WTC11 (cell line): ENCODE measurements at regions not wholly inside any gene's neighbourhood (a gene's known extent, or its start where the extent isn't known, plus 50 kb on each side); places are given as distances from the start of the nearest gene placed in this dataset.
A peak's percentile ranks its signal among the peaks of the same experiment; 100 is the strongest.

Experiments used
- ATAC-seq: fragments of 200-7000 bp; cut with Tn5 transposase; 2 replicates; pipeline ENCODE4 v1.10.0; 2021; ENCODE audit warnings: mild to moderate bottlenecking, moderate library complexity
- CTCF ChIA-PET: fragments of 300-600 bp; sonication (Branson Sonifier 250); formaldehyde crosslinking; loops from one replicate; lab custom pipeline; 2021; ENCODE audit warnings: antibody characterized with exemption; lab: Charles Lee
- POLR2A ChIA-PET: fragments of 350-600 bp; sonication (Branson Sonifier 250); formaldehyde crosslinking; loops from one replicate; lab custom pipeline; 2021; ENCODE audit warnings: antibody characterized with exemption; lab: Charles Lee
- DNase-seq: peaks from one replicate; pipeline ENCODE4 v3.0.0; 2021; ENCODE audit warnings: low spot score
- H3K27ac Mint-ChIP-seq: 2 replicates; pipeline ENCODE4 v1.8.0; 2021; ENCODE audit warnings: mixed read lengths
- H3K27me3 Mint-ChIP-seq: 2 replicates; pipeline ENCODE4 v1.8.0; 2021; ENCODE audit warnings: low read depth, mild to moderate bottlenecking, moderate library complexity, mixed read lengths
- H3K36me3 Mint-ChIP-seq: 2 replicates; pipeline ENCODE4 v1.8.0; 2021; ENCODE audit warnings: mixed read lengths
- H3K4me1 Mint-ChIP-seq: 2 replicates; pipeline ENCODE4 v1.8.0; 2022; ENCODE audit warnings: mixed read lengths
- H3K4me3 Mint-ChIP-seq: 2 replicates; pipeline ENCODE4 v1.8.0; 2021; ENCODE audit warnings: mild to moderate bottlenecking, moderate library complexity, mixed read lengths
- H3K9me3 Mint-ChIP-seq: 2 replicates; pipeline ENCODE4 v1.8.0; 2021; ENCODE audit warnings: mixed read lengths
- E2F1 ChIP-seq: sonication (generic); formaldehyde crosslinking; IDR thresholded peaks from 2 replicates; pipeline ENCODE4 v1.8.0; 2022; ENCODE audit warnings: mild to moderate bottlenecking, missing genetic modification reagents
- E2F5 ChIP-seq: sonication (generic); formaldehyde crosslinking; IDR thresholded peaks from 2 replicates; pipeline ENCODE4 v1.8.1; 2022; ENCODE audit warnings: mild to moderate bottlenecking, moderate library complexity, missing genetic modification reagents
- EMX1 ChIP-seq: fragments of 250-450 bp; sonication (Bioruptor Pico); IDR thresholded peaks from 2 replicates; pipeline ENCODE4 v1.8.0; 2021; ENCODE audit warnings: mild to moderate bottlenecking
- FOXK1 ChIP-seq: sonication (generic); formaldehyde crosslinking; IDR thresholded peaks from 2 replicates; pipeline ENCODE4 v1.8.0; 2022; ENCODE audit warnings: mild to moderate bottlenecking, moderate library complexity, missing genetic modification reagents
- GABPB1 ChIP-seq: sonication (generic); formaldehyde crosslinking; IDR thresholded peaks from 2 replicates; pipeline ENCODE4 v1.8.1; 2023; ENCODE audit warnings: mild to moderate bottlenecking, missing genetic modification reagents
- HMGA2 ChIP-seq: fragments of 250-450 bp; sonication (Bioruptor Pico); IDR thresholded peaks from 2 replicates; pipeline ENCODE4 v1.4.0; 2021; ENCODE audit warnings: mild to moderate bottlenecking, moderate library complexity
- IRF2 ChIP-seq: sonication (generic); formaldehyde crosslinking; IDR thresholded peaks from 2 replicates; pipeline ENCODE4 v1.8.0; 2022; ENCODE audit warnings: low read depth, missing genetic modification reagents, borderline replicate concordance
- JUN ChIP-seq: sonication (generic); formaldehyde crosslinking; IDR thresholded peaks from 2 replicates; pipeline ENCODE4 v1.8.0; 2023; ENCODE audit warnings: mild to moderate bottlenecking, missing genetic modification reagents
- MAX ChIP-seq: sonication (generic); formaldehyde crosslinking; IDR thresholded peaks from 2 replicates; pipeline ENCODE4 v1.8.0; 2022; ENCODE audit warnings: mild to moderate bottlenecking, missing genetic modification reagents
- MLX ChIP-seq: sonication (generic); formaldehyde crosslinking; IDR thresholded peaks from 2 replicates; pipeline ENCODE4 v1.8.1; 2023; ENCODE audit warnings: mild to moderate bottlenecking, missing genetic modification reagents, moderate library complexity
- MYBL2 ChIP-seq: sonication (generic); formaldehyde crosslinking; IDR thresholded peaks from 2 replicates; pipeline ENCODE4 v1.8.1; 2023; ENCODE audit warnings: mild to moderate bottlenecking, moderate library complexity, missing genetic modification reagents
- NFE2L1 ChIP-seq: sonication (generic); formaldehyde crosslinking; IDR thresholded peaks from 2 replicates; pipeline ENCODE4 v1.8.1; 2023; ENCODE audit warnings: missing genetic modification reagents
- NFYB ChIP-seq: sonication (generic); formaldehyde crosslinking; conservative IDR thresholded peaks from 2 replicates; pipeline ENCODE4 v1.8.0; 2022; ENCODE audit warnings: low read depth, missing genetic modification reagents
- NR2C2 ChIP-seq: sonication (generic); formaldehyde crosslinking; IDR thresholded peaks from 2 replicates; pipeline ENCODE4 v1.8.0; 2022; ENCODE audit warnings: mild to moderate bottlenecking, missing genetic modification reagents
- SP1 ChIP-seq: sonication (generic); formaldehyde crosslinking; conservative IDR thresholded peaks from 2 replicates; pipeline ENCODE4 v1.8.1; 2022; ENCODE audit warnings: missing genetic modification reagents
- TP53 ChIP-seq: sonication (generic); formaldehyde crosslinking; IDR thresholded peaks from 2 replicates; pipeline ENCODE4 v1.8.1; 2023; ENCODE audit warnings: mild to moderate bottlenecking, missing genetic modification reagents
- USF1 ChIP-seq: sonication (generic); formaldehyde crosslinking; IDR thresholded peaks from 2 replicates; pipeline ENCODE4 v1.8.0; 2022; ENCODE audit warnings: mild to moderate bottlenecking, missing genetic modification reagents
- ZNF416 ChIP-seq: fragments of 250-450 bp; sonication (Bioruptor Pico); IDR thresholded peaks from 2 replicates; pipeline ENCODE4 v1.9.0; 2021; ENCODE audit warnings: mild to moderate bottlenecking, inconsistent platforms
- ZNF532 ChIP-seq: fragments of 250-450 bp; sonication (Bioruptor Pico); IDR thresholded peaks from 2 replicates; pipeline ENCODE4 v1.9.0; 2021; ENCODE audit warnings: mild to moderate bottlenecking, borderline replicate concordance
- TF ChIP-seq, protein P1 (sequence below): sonication (generic); formaldehyde crosslinking; IDR thresholded peaks from 2 replicates; pipeline ENCODE4 v1.8.0; 2022; ENCODE audit warnings: missing genetic modification reagents
- TF ChIP-seq, protein P2 (sequence below): fragments of 250-450 bp; sonication (Bioruptor Pico); IDR thresholded peaks from 2 replicates; pipeline ENCODE4 v2.1.2; 2022; ENCODE audit warnings: mild to moderate bottlenecking, moderate library complexity

GRCh38 chr12:13583630-13584029 is 387.1 kb downstream of the EMP1 start:
- Mint-ChIP-seq H3K36me3 (no peaks in the 10 kb centered on the region), H3K4me1 (peaks cover 37% of the 10 kb centered on the region), H3K4me3 (no peak overlapping the region), H3K9me3 (no peaks in the 10 kb centered on the region), H3K27ac (no peak overlapping the region), H3K27me3 (no peaks in the 10 kb centered on the region; the same call in 1 of the 2 replicates)
- ATAC-seq (peak; percentile 46; the same call in 1 of the 2 replicates), DNase-seq (no peak)
- CTCF ChIA-PET = interaction anchor here (1.0 to 1.6 kb wide), 2 partner anchors 49 to 221 kb away, joined by 3 to 7 read pairs; no protein-coding TSS in a partner anchor
- no peak for TF ChIP-seq MAX (CRISPR knock-in tag)
- no peak for TF ChIP-seq MLX (CRISPR knock-in tag)
- TF ChIP-seq FOXK1 (CRISPR knock-in tag) = no peak
- no peak for TF ChIP-seq IRF2
- TF ChIP-seq GABPB1 (CRISPR knock-in tag) = no peak
- TF ChIP-seq JUN (CRISPR knock-in tag) = no peak
- TF ChIP-seq, protein P1, sequence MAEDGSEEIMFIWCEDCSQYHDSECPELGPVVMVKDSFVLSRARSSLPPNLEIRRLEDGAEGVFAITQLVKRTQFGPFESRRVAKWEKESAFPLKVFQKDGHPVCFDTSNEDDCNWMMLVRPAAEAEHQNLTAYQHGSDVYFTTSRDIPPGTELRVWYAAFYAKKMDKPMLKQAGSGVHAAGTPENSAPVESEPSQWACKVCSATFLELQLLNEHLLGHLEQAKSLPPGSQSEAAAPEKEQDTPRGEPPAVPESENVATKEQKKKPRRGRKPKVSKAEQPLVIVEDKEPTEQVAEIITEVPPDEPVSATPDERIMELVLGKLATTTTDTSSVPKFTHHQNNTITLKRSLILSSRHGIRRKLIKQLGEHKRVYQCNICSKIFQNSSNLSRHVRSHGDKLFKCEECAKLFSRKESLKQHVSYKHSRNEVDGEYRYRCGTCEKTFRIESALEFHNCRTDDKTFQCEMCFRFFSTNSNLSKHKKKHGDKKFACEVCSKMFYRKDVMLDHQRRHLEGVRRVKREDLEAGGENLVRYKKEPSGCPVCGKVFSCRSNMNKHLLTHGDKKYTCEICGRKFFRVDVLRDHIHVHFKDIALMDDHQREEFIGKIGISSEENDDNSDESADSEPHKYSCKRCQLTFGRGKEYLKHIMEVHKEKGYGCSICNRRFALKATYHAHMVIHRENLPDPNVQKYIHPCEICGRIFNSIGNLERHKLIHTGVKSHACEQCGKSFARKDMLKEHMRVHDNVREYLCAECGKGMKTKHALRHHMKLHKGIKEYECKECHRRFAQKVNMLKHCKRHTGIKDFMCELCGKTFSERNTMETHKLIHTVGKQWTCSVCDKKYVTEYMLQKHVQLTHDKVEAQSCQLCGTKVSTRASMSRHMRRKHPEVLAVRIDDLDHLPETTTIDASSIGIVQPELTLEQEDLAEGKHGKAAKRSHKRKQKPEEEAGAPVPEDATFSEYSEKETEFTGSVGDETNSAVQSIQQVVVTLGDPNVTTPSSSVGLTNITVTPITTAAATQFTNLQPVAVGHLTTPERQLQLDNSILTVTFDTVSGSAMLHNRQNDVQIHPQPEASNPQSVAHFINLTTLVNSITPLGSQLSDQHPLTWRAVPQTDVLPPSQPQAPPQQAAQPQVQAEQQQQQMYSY (CRISPR knock-in tag) = no peak
- TF ChIP-seq HMGA2 (CRISPR knock-in tag) = no peak
- TF ChIP-seq MYBL2 (CRISPR knock-in tag) = no peak
- no peak for TF ChIP-seq USF1 (CRISPR knock-in tag)
- no peak for TF ChIP-seq EMX1
- TF ChIP-seq E2F5 (CRISPR knock-in tag) = no peak
- no peak for TF ChIP-seq ZNF416 (CRISPR knock-in tag)
- TF ChIP-seq NR2C2 (CRISPR knock-in tag) = no peak
- TF ChIP-seq, protein P2, sequence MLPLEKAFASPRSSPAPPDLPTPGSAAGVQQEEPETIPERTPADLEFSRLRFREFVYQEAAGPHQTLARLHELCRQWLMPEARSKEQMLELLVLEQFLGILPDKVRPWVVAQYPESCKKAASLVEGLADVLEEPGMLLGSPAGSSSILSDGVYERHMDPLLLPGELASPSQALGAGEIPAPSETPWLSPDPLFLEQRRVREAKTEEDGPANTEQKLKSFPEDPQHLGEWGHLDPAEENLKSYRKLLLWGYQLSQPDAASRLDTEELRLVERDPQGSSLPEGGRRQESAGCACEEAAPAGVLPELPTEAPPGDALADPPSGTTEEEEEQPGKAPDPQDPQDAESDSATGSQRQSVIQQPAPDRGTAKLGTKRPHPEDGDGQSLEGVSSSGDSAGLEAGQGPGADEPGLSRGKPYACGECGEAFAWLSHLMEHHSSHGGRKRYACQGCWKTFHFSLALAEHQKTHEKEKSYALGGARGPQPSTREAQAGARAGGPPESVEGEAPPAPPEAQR (CRISPR knock-in tag) = no peak
- POLR2A ChIA-PET = interaction anchor here (0.7 kb wide), 1 partner anchor 216 kb away, joined by 3 read pairs; no protein-coding TSS in a partner anchor

DNA sequence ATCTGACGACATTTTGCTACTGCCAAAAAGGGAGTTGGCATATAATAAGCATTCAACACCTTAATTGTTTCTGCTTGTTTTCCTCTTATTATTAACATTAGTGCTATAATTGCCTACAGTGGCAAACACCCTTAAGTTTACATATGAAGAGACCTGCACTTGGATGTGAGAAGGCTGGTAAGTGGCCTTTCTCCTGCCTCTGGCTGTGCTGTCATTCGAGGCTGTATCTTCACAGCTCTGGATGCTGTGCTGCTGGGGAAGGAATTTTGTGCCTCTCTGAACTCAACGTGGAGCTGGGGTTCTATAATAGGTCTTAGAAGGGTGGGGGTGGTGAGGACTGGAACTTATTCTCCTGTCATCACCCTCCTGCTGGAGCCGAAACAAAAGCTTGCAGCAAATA is 385.9 kb downstream of the EMP1 start:
- CTCF ChIA-PET = interaction anchor here (0.6 to 1.6 kb wide), 4 partner anchors 48 to 231 kb away, joined by 3 to 7 read pairs (median 3); no protein-coding TSS in a partner anchor
- no peak for TF ChIP-seq TP53 (CRISPR knock-in tag)
- TF ChIP-seq ZNF532 (CRISPR knock-in tag) = no peak
- no peak for TF ChIP-seq SP1 (CRISPR knock-in tag)
- no peak for TF ChIP-seq E2F1 (CRISPR knock-in tag)
- no peak for TF ChIP-seq NFE2L1
- TF ChIP-seq NFYB (CRISPR knock-in tag) = no peak
- TF ChIP-seq, all 79 proteins: peak for 0
- Mint-ChIP-seq H3K36me3 (no peaks in the 10 kb centered on the region), H3K4me3 (no peak overlapping the region), H3K4me1 (peaks cover 27% of the 10 kb centered on the region), H3K27me3 (no peaks in the 10 kb centered on the region; the same call in 1 of the 2 replicates), H3K27ac (no peak overlapping the region), H3K9me3 (no peaks in the 10 kb centered on the region)
- no peak for DNase-seq
- POLR2A ChIA-PET = interaction anchor here (0.7 kb wide), 1 partner anchor 292 kb away, joined by 5 read pairs; no protein-coding TSS in a partner anchor
- peak; percentile 32; the same call in 1 of the 2 replicates for ATAC-seq
